ENCODE measurements at regions not wholly inside any gene's neighbourhood (a gene's known extent, or its start where the extent isn't known, plus 50 kb on each side); places are given as distances from the start of the nearest gene placed in this dataset.
A peak's percentile ranks its signal among the peaks of the same experiment; 100 is the strongest.

DNA sequence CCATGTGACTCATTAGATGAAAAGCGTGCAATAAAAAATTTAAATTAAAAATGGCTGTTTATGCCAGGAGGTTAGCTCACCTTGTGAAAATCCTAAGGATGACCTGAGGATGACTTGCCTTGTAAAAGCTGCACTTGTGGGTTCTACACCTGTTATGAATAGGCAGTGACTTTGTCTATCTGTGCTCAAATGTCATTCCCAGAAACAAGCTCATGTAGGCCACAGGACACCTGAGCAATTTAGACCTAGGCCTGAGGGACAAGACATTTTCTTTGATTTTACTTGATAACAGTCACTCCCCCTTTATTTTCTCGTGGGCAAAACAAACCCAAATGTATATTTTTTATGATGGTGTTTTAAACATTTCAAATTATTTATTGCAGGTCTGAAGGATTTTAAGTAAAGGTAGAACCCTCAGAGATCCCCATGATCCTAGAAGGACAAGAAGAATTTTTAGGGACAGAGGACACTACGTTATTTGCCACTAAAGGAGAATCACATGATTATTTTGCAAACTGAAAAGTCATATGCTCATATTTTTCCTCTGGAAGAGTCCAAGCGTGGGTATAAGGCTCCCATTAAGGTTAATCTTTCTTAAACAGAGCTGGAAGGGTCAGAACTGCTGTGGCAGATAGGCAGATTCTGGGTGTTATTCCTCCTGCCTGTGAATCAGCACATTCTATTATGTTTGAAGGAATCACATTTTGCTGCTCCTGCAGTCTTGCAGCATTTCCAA is 277.5 kb upstream of the MAN1A1 start (continued):
- TF ChIP-seq CREB1 (CRISPR knock-in tag; IDR thresholded peaks at IDR 0.05) (no peak), TCF7 (CRISPR knock-in tag; IDR thresholded peaks at IDR 0.05; ENCODE audit: low read depth) (no peak)

DNA sequence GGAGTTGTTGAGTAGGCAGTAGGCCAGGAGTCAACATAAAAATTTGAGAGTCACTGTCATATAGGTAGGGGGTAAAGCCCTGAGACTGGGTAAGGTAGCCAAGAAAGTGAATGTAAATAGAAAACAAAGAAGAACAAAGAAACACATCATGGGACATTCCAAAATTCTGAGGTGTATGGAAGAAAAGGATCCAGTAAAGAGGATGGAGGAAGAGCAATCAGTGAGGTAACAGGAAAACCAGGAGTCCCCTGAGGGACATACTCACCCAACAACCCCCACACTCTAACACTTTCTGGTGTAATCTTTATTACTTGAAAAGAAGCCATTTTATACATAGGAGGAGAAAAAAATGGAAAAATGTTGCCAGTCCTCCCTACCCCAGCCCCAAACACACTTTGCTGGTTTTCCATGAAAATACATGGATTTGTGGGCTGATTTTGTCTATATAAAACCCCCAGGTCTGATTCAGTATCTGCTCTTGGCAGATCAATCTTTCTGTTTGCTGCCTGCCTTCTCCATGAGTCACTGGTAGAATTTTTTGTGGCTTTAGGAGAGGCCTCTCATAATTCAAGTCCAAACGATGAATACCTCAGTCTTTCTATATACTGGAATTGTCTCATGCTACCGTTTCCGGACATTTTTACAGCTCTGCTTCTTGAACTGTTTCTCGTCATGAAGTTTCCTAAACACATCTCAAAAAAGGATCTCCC is 271.4 kb upstream of the MAN1A1 start:
- TF ChIP-seq RORB (CRISPR knock-in tag; IDR thresholded peaks at IDR 0.05), result no peak
- TF ChIP-seq, protein P1, sequence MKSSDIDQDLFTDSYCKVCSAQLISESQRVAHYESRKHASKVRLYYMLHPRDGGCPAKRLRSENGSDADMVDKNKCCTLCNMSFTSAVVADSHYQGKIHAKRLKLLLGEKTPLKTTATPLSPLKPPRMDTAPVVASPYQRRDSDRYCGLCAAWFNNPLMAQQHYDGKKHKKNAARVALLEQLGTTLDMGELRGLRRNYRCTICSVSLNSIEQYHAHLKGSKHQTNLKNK (CRISPR knock-in tag; IDR thresholded peaks at IDR 0.05), result no peak
- TF ChIP-seq GABPB1 (CRISPR knock-in tag; IDR thresholded peaks at IDR 0.05), result no peak
- TF ChIP-seq, protein P2, sequence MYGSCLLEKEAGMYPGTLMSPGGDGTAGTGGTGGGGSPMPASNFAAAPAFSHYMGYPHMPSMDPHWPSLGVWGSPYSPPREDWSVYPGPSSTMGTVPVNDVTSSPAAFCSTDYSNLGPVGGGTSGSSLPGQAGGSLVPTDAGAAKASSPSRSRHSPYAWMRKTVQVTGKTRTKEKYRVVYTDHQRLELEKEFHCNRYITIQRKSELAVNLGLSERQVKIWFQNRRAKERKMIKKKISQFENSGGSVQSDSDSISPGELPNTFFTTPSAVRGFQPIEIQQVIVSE (CRISPR knock-in tag; IDR thresholded peaks at IDR 0.05; ENCODE audit: borderline replicate concordance), result no peak
- TF ChIP-seq, protein P3, sequence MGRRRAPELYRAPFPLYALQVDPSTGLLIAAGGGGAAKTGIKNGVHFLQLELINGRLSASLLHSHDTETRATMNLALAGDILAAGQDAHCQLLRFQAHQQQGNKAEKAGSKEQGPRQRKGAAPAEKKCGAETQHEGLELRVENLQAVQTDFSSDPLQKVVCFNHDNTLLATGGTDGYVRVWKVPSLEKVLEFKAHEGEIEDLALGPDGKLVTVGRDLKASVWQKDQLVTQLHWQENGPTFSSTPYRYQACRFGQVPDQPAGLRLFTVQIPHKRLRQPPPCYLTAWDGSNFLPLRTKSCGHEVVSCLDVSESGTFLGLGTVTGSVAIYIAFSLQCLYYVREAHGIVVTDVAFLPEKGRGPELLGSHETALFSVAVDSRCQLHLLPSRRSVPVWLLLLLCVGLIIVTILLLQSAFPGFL (CRISPR knock-in tag; IDR thresholded peaks at IDR 0.05; ENCODE audit: borderline replicate concordance), result no peak
- TF ChIP-seq, protein P4, sequence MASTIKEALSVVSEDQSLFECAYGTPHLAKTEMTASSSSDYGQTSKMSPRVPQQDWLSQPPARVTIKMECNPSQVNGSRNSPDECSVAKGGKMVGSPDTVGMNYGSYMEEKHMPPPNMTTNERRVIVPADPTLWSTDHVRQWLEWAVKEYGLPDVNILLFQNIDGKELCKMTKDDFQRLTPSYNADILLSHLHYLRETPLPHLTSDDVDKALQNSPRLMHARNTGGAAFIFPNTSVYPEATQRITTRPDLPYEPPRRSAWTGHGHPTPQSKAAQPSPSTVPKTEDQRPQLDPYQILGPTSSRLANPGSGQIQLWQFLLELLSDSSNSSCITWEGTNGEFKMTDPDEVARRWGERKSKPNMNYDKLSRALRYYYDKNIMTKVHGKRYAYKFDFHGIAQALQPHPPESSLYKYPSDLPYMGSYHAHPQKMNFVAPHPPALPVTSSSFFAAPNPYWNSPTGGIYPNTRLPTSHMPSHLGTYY (CRISPR knock-in tag; IDR thresholded peaks at IDR 0.05), result no peak
- no peak for TF ChIP-seq TEAD4 (CRISPR knock-in tag; IDR thresholded peaks at IDR 0.05)
- no peak for TF ChIP-seq ZBTB21 (CRISPR knock-in tag; IDR thresholded peaks at IDR 0.05; ENCODE audit: borderline replicate concordance)
- TF ChIP-seq, protein P5, sequence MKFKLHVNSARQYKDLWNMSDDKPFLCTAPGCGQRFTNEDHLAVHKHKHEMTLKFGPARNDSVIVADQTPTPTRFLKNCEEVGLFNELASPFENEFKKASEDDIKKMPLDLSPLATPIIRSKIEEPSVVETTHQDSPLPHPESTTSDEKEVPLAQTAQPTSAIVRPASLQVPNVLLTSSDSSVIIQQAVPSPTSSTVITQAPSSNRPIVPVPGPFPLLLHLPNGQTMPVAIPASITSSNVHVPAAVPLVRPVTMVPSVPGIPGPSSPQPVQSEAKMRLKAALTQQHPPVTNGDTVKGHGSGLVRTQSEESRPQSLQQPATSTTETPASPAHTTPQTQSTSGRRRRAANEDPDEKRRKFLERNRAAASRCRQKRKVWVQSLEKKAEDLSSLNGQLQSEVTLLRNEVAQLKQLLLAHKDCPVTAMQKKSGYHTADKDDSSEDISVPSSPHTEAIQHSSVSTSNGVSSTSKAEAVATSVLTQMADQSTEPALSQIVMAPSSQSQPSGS (CRISPR knock-in tag; IDR thresholded peaks at IDR 0.05; ENCODE audit: borderline replicate concordance, low read depth), result no peak
- POLR2A ChIA-PET, result no interaction called here
- Mint-ChIP-seq H3K4me1 (peaks cover 24% of the 10 kb centered on the region), H3K4me3 (no peak overlapping the region), H3K36me3 (no peaks in the 10 kb centered on the region), H3K27ac (no peak overlapping the region), H3K27me3 (ENCODE audit: low read depth) (no peaks in the 10 kb centered on the region), H3K9me3 (peaks cover 4% of the 10 kb centered on the region; the same call in 1 of the 2 replicates)
- CTCF ChIA-PET, result no interaction called here
- DNase-seq (ENCODE audit: low spot score), result no peak
- ATAC-seq, result 0 out of 2 replicates have a peak, but pooled peaks have one; percentile 28

DNA sequence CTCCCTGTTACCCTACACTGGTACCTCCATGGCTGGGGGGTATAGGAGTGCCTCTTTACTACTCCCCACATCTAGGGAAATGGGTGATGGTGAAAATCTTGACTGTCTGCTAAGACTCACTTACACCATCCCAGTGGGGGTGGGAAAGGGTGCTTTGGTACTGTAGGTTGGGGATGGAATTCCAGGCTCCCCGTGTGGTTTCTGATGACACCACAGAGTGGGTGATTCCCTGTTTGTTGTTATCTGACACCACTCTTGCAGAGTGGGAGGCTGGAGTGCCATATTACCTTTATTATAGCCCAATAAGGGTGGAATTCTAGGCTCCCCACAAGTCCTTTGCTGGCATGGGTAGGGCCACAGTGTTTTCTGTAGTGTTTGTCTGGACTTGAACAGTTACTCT is 264.6 kb upstream of the MAN1A1 start:
- Mint-ChIP-seq H3K36me3 (no peaks in the 10 kb centered on the region), H3K27ac (no peak overlapping the region), H3K4me3 (no peak overlapping the region), H3K27me3 (ENCODE audit: low read depth) (no peaks in the 10 kb centered on the region), H3K4me1 (peaks cover 14% of the 10 kb centered on the region), H3K9me3 (no peaks in the 10 kb centered on the region)
- no peak for DNase-seq (ENCODE audit: low spot score)
- CTCF ChIA-PET, result no interaction called here
- POLR2A ChIA-PET, result no interaction called here
- ATAC-seq, result peak; percentile 44
- no peak for TF ChIP-seq CBFB (CRISPR knock-in tag; IDR thresholded peaks at IDR 0.05; ENCODE audit: low read depth)
- no peak for TF ChIP-seq CREM (CRISPR knock-in tag; IDR thresholded peaks at IDR 0.05)
- TF ChIP-seq, protein P6, sequence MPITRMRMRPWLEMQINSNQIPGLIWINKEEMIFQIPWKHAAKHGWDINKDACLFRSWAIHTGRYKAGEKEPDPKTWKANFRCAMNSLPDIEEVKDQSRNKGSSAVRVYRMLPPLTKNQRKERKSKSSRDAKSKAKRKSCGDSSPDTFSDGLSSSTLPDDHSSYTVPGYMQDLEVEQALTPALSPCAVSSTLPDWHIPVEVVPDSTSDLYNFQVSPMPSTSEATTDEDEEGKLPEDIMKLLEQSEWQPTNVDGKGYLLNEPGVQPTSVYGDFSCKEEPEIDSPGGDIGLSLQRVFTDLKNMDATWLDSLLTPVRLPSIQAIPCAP (CRISPR knock-in tag; IDR thresholded peaks at IDR 0.05), result no peak
- TF ChIP-seq, protein P7, sequence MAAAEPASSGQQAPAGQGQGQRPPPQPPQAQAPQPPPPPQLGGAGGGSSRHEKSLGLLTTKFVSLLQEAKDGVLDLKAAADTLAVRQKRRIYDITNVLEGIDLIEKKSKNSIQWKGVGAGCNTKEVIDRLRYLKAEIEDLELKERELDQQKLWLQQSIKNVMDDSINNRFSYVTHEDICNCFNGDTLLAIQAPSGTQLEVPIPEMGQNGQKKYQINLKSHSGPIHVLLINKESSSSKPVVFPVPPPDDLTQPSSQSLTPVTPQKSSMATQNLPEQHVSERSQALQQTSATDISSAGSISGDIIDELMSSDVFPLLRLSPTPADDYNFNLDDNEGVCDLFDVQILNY (CRISPR knock-in tag; IDR thresholded peaks at IDR 0.05), result no peak
- TF ChIP-seq, protein P4 (CRISPR knock-in tag; IDR thresholded peaks at IDR 0.05), result no peak
- TF ChIP-seq ZNF232 (CRISPR knock-in tag; IDR thresholded peaks at IDR 0.05), result no peak
